GM21619 (cell line): ENCODE measurements at regions not wholly inside any gene's neighbourhood (a gene's known extent, or its start where the extent isn't known, plus 50 kb on each side); places are given as distances from the start of the nearest gene placed in this dataset.

Source experiments
- ATAC-seq: cut with Tn5 transposase; IDR thresholded peaks from one replicate; pipeline ENCODE4 v1.9.1; 2021; ENCODE audit not compliant: unreplicated experiment

DNA sequence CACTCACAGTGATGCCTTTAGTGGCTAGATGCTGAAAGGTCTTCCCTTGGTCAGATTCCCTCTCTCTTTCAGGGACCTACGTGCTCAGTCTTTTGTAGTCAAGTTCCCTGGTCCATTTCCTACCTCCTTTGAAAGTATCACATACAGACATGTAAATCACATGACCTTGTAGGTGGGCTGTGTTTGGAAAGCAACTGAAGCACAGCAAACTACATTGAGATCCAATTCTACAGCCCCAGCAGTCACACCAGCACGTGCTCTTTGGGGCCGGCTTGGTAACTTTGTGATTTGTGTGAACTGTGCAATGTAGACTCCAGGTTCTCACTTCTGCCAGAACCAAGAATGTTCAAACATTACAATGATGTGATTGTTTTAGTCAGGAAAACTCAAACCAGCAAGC lies 89.7 kb upstream of the PLPP4 start:
- no peak for ATAC-seq

DNA sequence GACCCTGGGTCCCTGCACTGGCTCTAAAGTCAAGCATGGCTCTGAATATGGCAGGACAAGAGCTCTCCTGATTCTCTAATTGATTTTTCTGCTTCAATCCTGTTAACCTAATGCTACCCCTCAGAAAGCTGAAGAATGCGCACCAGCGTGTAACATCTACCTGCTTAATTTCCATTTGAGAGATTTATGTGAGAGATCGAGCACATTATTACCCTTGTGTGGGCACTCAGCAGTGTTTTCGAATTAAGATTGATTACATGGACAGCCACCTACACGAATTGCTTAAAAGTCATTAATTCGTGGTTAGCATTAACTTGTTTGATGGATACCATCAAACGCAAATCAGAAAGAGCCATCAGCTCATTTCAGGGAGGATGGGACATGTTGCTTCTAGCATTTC lies 88.7 kb upstream of the PLPP4 start:
- ATAC-seq, result no peak

DNA sequence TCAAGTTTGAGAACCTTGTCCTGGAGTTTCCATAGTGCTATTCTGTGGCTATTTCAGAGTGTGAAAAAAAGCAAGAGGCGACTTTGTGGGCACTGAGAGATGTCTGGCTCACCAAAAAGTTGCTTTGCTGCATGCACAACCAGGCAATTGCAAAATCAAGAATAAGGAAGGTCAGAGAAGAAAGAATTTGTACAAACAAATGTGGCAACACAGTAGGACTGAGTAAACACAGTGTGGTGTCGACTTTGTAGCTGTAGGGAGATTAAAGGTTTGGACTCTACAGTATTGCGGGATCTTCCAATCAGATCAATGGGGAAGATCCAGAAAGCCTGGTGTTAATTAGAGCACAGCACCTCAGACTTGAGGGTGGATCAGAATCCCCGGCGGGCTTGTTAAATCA lies 88.1 kb upstream of the PLPP4 start:
- ATAC-seq, result no peak

DNA sequence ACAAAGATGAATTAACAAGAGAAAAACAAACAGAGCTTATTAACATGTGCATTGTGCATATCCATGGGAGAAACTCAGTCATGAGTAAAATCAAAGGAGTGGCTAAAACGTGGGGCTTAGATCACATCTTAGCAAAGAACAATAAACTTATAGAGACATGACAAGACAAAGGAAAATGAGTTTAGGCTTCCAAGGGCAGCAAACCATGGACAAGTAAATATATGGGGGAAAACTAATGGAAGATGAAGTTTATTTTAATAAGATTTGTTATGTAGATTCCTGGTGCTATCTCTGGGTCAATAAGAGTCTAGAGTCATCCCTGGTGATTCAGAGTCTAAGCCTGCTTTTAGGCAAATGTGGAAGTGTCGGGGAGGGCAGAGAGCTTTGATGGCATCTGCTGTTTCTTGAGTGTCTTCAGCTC lies 87.2 kb upstream of the PLPP4 start:
- ATAC-seq, result no peak

DNA sequence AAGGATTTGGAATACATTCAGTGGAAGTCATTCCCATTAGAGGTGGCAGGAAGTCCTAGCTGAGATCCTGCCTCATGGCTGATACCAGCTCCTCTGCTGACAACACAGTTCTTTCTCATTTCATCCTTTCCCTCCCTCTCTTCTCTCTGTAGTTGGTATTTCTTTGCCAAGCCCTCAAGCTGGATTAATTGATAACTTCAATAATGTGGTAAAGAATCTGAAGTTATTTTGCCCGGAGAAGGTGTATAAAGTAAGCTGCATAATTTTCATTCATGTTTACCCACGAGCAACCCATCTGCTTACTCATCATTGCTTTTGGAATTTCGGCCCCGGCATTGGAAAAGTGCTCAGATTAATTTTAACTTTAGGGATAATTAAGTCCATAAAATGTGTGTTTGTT lies 85.2 kb upstream of the PLPP4 start:
- ATAC-seq, result no peak

DNA sequence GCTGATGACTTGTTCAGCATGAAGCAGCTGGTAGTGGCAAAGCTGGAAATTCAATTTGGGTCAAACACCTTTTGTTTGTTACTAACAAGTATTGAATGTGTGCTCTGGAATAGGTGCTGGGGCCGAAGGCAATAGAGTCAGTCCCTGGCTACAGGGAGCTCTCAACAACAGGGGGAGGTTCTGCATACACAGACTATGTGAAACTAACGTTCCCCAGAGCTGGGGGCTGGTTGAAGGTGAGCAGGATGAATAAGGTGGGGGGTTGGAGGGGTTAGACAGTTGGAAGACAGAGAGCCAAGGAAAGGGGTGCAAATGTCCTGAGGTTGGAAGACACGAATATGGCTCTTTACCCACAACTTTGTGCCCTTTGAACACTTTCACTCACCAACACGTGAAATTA lies 84.1 kb upstream of the PLPP4 start:
- ATAC-seq, result no peak

DNA sequence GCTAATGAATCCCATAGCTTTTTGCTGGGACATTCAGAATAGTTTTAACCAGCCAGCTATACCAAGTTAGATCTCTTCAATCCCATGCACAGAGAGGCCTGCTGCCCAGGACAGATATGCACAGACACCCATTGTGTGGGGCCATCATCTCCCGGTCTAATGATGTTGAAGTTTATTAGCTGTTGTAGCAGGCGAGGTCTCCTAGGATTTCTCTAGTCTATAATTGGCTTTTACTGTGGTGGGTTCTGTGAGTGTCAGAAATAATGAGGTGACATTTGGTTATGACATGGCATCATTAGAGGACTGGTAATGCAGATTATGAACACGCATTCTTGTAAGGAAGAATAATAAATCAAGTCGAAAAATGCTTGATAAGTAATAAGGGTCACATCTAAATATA lies 81.4 kb upstream of the PLPP4 start:
- no peak for ATAC-seq

DNA sequence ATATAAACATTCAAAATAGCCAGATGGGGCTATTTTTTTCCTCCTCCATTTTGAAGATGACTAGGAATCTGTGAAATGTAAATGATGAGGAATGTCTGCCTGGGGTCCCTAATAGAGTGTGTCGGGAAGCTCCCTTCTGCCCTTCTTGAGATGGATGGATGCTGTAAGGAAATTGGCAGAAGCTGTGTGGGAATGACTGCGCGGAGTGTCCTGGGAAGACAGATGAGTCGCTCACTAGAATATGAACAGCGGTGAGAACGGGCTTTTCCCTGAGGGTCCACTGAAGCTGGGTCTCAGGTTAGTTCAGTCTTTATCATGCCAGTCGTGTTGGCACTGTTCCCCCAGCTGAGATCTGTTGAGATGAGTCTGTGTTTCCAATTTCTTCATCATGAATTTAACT lies 75.1 kb upstream of the PLPP4 start:
- ATAC-seq, result no peak

DNA sequence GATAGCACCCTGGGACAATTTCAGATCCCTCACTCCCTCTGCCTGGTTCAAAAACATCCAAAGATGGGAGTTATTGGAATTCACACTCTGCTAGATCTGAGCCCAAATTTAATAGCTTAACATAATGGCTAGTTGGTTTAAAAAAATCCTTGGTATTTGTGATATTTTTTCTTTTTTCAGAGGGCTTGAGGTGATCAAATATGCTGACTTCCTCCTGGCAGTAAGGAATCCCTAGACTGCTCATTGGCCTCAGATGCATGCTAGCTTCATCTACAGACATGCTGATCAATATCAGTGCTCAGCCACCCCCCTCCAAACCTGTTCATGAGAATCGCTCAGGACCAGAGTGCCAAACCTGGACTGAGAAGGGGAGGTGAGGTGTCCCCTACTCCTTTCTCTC lies 74.7 kb upstream of the PLPP4 start:
- no peak for ATAC-seq

DNA sequence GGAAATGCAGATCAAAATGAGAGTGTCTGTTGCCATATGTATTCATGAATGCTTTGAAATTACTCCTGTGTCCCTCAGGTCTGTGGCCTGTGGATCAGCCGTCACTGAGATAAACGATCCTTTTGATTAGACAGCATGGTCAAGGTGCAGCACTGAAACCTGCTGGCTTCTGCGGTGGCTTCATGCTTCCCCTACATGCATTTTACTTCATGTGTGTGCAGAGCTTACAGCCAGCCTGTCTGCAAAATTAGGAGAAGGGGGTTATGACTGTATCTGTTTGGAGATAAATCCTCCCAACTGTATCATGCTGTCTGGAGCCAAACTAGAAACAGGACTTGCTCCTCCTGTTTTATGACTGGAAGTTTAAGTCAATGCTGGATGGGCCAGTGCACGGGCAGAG lies 71.0 kb upstream of the PLPP4 start:
- ATAC-seq, result no peak

DNA sequence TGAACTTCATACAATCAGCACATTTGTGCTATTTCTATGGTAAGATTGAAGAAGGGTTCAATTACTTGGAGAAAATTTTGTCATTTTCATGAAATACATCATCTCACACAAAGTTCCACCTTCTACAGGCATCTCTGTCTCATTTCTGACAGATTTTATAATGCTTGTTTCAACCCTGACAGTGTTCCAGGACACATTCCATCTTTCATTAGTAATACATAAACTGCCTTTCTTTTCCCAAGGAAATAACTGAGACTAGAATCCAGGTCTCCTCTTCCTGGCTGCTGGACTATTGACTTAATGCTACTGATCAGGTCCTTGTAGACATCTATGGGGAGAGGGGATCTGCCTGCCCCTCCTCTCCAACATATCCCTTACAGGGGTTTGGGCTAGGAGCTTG lies 70.1 kb upstream of the PLPP4 start:
- no peak for ATAC-seq

DNA sequence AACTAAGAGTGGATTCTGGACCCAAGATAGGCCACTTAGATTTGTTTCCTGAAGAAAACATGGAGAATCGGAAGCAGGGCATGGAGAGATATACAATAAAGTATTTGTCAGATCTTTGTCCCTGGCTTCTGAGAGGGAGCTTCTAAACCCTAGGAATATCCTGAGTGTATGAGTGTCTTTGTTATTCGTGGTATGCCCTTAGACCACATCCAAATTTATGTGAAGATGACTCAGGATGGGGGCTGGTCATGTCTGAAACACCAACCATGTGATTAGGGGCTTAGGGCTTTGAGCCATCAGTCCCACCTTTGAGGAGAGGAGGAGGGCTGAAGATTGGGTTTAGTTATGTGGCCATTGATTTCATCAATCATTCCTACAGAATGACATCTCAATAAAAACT lies 69.7 kb upstream of the PLPP4 start:
- ATAC-seq, result no peak

DNA sequence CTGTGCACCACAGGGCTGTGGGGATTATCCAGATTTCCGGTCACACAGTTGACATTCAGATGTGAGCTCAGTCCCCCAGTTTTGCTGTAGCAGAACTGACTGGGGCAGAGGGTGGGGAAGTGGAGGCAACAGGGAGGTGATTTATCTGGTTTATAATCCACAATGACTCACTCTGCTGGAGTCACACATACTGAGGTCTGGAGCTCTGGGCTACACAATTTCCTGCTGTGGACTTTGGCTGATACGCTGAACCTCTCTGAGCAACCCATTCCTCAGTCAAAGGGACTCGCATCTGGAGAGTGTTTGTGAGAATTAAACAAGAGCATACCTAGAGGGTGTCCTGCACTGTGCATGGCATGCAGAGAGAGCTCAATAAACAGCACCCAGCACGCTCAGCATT lies 64.8 kb upstream of the PLPP4 start:
- no peak for ATAC-seq

DNA sequence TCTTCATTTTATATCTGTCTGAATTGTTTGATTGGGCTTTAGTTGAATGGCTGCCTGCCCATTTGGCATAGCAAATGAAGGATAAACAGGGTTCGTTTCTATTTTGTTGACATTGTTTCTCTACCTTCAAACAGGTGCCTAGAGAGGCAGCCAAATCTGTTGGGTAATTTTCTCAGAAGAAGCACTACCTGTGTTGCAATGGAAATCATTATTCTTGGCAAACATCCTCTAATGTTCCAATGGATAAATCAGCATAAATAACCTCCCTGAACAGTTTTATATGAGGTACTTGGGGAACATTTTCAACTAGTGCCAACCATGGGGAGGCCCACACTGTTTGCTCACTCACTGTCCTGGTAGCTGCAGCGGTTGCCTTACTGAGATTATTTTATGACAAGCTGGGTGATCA lies 64.4 kb upstream of the PLPP4 start:
- no peak for ATAC-seq

DNA sequence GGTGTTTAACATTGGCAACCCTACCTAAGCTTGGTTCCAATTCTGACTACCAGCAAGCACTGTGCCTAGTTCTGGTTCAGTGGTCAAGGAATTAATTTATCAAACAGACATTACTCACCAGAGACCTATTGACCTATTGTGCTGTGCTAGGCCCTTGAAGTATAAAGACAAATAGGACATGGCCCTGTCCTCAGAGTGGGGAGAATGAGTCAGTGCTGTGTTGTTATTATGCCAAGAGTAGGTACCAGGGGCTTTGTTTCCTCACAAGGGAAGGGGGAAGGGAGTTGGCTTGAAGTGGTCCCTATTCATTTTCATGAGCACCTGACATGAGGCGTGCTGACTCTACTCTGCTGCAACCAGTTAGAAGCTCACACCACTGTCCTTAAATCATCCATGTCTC lies 62.6 kb upstream of the PLPP4 start:
- no peak for ATAC-seq

DNA sequence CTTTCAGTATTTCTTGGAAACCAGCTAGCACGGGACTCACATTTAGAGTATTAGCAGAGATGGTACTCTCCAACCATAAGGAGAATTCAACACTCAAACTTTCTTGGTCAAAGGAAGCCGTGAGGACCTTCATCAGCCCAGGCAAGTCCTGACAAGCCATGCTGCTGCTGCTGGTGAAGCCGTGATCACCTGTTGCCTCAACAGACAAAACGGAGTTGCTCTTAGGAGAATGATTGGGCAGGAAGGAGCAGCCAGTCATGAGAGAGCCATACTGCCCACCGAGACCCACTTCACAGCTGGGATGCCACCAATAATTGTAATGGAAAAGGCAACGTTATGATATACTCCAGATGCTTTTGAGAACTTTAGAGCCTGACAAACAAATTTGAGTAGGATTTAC lies 60.8 kb upstream of the PLPP4 start:
- no peak for ATAC-seq

DNA sequence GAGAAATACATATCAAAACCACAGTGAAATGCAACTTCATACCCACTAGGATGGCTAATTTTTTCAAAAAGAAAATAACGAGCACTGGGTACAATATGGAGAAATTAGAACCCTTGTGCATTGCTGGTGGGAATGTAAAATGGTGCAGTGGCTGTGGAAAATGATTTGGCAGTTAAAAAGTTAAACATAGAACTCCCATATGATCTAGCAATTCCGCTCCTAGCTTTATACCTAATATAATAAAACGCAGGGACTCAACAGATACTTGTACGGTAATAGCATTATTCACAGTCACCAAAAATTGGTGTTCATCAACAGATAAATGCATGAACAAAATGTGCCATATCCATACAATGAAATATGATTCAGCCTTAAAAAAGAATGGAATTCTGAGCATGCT lies 58.8 kb upstream of the PLPP4 start:
- no peak for ATAC-seq

DNA sequence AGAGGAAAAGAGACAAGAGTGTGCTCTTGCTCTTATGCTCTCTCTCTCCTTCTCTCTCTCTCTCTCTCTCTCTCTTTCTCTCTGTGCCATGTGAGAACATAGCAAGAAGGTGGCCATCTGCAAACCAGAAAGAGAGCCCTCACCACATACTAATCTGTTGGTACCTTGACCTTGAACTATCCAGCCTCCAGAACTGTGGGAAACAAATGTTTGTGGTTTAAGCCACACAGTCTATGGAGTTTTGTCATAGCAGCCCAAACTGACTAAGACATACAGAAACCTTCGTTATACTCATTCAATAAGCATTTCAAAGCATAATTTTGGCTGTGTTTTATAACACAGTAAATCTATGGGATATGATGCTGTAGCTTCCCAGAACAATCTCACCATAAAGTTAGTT lies 56.4 kb upstream of the PLPP4 start:
- ATAC-seq, result no peak

DNA sequence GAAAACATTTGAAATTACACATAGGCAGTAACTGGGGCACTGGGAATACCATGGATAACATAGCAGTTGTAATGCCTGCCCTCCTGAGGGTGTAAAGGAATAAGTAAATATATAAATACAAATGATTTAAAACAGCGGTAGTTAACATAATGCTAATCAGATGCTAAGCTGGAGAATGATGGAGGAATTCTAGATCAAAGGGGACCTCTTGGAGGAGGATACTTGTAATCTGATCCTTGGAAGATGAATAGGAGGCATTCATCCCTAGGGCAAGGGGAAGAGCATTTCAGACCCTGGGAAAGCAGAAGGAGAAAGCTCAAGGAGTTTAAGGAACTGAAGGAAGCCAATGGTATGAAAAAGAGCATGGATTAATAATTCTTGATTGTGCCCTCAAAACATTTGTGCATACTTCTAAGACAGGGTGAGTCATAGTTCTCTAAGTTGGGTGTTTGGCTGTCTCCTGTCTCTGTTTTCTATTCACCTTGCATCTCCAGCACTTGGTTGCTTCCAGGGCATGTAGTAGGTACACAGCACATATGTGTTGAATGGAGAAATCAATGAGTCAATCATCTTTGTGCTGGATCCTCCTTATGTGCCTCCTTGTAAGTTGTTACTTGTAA lies 54.8 kb upstream of the PLPP4 start:
- ATAC-seq, result no peak

DNA sequence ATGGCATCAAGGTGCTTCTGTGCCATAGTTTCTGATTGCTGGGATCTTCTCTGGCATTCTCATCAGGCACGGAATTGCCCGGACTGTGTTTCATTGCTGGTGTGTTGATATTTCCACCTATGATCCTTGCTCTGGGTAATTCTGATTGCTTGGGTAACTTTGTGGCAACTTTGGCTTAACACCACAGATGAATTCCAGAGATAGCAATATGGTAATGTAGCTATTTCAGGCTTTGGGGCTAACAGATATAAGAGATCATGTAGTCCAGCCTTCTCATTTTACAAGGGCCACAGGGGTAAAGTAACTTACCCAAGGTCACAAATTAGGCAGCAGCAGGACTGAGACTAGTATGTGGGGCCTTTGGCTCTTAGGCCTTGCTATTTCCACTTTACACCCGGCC lies 53.9 kb upstream of the PLPP4 start:
- no peak for ATAC-seq

DNA sequence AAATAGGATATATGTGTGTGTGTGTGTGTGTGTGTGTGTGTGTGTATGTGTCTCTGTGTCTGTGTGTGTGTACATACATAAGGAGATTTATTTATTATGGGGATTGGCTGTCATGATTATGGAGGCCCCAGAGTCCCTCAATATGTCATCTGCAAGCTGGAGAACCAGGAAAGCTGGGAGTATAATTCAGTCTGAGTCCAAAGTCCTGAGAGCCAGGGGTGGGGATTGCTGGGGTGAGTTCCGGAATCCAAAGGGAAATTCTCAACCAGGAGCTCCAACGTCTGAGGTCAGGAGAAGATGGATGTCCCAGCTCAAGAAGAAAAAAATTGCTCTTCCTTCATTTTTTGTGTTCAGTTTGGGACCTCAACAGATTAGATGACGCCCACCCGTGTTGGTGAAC lies 50.7 kb upstream of the PLPP4 start:
- no peak for ATAC-seq
